ENCODE measurements at regions not wholly inside any gene's neighbourhood (a gene's known extent, or its start where the extent isn't known, plus 50 kb on each side); places are given as distances from the start of the nearest gene placed in this dataset.

DNA sequence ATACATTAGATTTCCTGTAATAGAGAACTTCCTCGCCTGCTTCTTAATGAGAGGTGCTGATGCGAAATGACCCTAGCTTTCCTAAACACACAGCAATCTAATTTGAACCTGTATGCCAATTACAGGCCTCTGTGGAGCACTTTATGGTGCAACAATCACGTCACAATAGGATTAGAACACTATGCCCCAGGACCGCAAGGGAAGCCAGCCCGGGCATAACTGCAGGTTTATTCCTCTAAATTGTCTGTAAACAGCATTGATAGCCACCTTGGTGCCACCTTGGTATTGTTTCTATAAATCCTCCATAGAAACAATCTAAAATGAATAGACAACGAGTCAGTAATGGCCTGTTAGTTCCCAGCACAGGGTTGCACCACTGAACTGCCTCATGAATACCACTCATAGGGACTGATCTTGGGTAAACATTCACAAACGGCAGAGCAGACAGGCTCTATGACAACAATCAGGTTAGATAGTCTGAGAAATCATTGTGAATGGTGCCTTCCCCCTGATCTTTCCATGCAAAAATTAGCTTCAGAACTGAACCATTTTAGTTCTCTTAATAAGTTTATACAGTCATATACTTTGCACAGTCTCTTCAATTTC is 182.5 kb upstream of the OBI1 start:
- no peak for TF ChIP-seq CTCF (IDR thresholded peaks at IDR 0.05)
- no peak for TF ChIP-seq POLR2A (IDR thresholded peaks at IDR 0.05)
